Mucosa of gallbladder (tissue), 1 donor: ENCODE measurements at regions not wholly inside any gene's neighbourhood (a gene's known extent, or its start where the extent isn't known, plus 50 kb on each side); places are given as distances from the start of the nearest gene placed in this dataset.
"Not testable (repeated sequence)": the region's sequence is repeated elsewhere in the genome, so short reads cannot be mapped to it uniquely, and the experiment has no call there.

Source experiments
- DNase-seq: peaks from one replicate; pipeline ENCODE4 v3.0.0-alpha.2; 2020; ENCODE audit warnings: low spot score
- donor health status: DM: no; HTN: no; CAD: no.

GRCh38 chr2:239554766-239555570 is 154.1 kb upstream of the HDAC4 start:
- no peak for DNase-seq

- no peak for DNase-seq
Measured at GRCh38 chr2:239553376-239554000, 152.7 kb upstream of the HDAC4 start.

GRCh38 chr2:239552213-239552926 is 151.6 kb upstream of the HDAC4 start:
- DNase-seq, result no peak

GRCh38 chr2:239551206-239551605 is 150.4 kb upstream of the HDAC4 start:
- no peak for DNase-seq

- DNase-seq, result no peak
Measured at GRCh38 chr2:239550357-239550756, 149.5 kb upstream of the HDAC4 start.

GRCh38 chr2:239549711-239550255 is 149.0 kb upstream of the HDAC4 start:
- peak; percentile 40 for DNase-seq

- DNase-seq, result no peak
Measured at GRCh38 chr2:239548965-239549595, 148.3 kb upstream of the HDAC4 start.

- no peak for DNase-seq
Measured at GRCh38 chr2:239548451-239548871, 147.6 kb upstream of the HDAC4 start.

GRCh38 chr2:239547140-239547539 is 146.3 kb upstream of the HDAC4 start:
- not testable (repeated sequence) for DNase-seq

GRCh38 chr2:239546541-239546940 is 145.7 kb upstream of the HDAC4 start:
- DNase-seq, result no peak

- no peak for DNase-seq
Measured at GRCh38 chr2:239545741-239546392, 145.0 kb upstream of the HDAC4 start.

GRCh38 chr2:239544918-239545465 is 144.2 kb upstream of the HDAC4 start:
- DNase-seq, result no peak

GRCh38 chr2:239544143-239544917 is 143.5 kb upstream of the HDAC4 start:
- DNase-seq, result peak; percentile 67

- no peak for DNase-seq
Measured at GRCh38 chr2:239543702-239544101, 142.9 kb upstream of the HDAC4 start.

GRCh38 chr2:239540174-239540573 is 139.4 kb upstream of the HDAC4 start:
- peak; percentile 55 for DNase-seq

GRCh38 chr2:239539776-239540100 is 138.9 kb upstream of the HDAC4 start:
- no peak for DNase-seq

- DNase-seq, result no peak
Measured at GRCh38 chr2:239539083-239539775, 138.4 kb upstream of the HDAC4 start.

GRCh38 chr2:239538357-239539052 is 137.7 kb upstream of the HDAC4 start:
- DNase-seq, result no peak
